Ovary (tissue), 3 donors: ENCODE measurements at regions not wholly inside any gene's neighbourhood (a gene's known extent, or its start where the extent isn't known, plus 50 kb on each side); places are given as distances from the start of the nearest gene placed in this dataset.

Source experiments
- CTCF ChIP-seq, 3 donors: fragments of 450-650 bp in 2 of 3; fragments of 200-600 bp in 1 of 3; IDR thresholded peaks; one replicate each; pipeline versions ENCODE4 v1.5.1 to v1.8.0; 2016 to 2022; ENCODE audit warnings: antibody characterized with exemption in 3 of 3, mild to moderate bottlenecking in 1 of 3
- POLR2A ChIP-seq: fragments of 450-650 bp; IDR thresholded peaks from one replicate; pipeline ENCODE4 v1.6.1; 2017; ENCODE audit warnings: antibody characterized with exemption, mild to moderate bottlenecking, moderate library complexity
- donor health status: DM: no; HTN: no; CAD: no.

GRCh38 chr2:212649646-212650045, 111.0 kb upstream of the ERBB4 start:
- TF ChIP-seq CTCF (IDR thresholded peaks at IDR 0.05) (no peak), POLR2A (no peak)
